Epidermal melanocyte (primary cell): ENCODE measurements at regions not wholly inside any gene's neighbourhood (a gene's known extent, or its start where the extent isn't known, plus 50 kb on each side); places are given as distances from the start of the nearest gene placed in this dataset.

Experiments used
- DNase-seq: peaks from one replicate; pipeline ENCODE4 v3.0.0; 2011; ENCODE audit warnings: low spot score; ENCODE audit not compliant: insufficient read length

- DNase-seq: no peak
These were observed 227.4 kb downstream of the MAN2A1 start for GRCh38 chr5:109917154-109917546.

GRCh38 chr5:109917966-109918365, 228.2 kb downstream of the MAN2A1 start:
- no peak for DNase-seq

GRCh38 chr5:109920736-109921135, 231.0 kb downstream of the MAN2A1 start:
- DNase-seq: no peak

DNA sequence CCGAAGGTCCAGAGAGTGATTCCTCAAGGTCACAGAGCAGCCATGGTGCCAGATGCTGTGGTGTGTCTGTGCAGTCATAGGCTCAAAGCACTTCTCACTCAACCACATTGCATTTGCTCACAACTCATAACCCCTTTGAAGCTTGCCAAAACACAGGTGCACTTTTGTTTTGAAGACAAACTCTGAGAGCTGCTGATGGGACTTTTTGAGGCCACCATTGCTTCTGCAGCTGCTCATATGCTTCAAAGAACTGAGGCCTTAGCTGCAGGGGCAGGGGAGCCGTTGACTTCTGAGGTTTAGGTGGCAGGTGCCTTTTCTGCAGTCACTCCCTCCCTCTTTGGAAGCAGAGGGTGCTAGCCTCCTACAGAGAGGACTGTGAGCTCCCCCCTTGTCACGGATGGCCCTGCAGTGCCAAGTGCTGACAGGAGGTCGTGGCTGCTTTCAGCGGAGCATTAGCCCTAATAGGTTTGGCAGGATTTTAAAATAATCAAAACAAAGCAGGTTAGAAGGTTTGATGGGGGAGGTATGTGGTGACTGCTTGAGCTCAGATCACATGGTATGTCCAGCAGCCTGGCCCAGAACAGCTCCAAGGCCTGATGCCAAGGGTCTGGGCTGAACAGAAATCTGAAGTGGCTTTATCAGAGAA, 232.1 kb downstream of the MAN2A1 start:
- DNase-seq: no peak

DNA sequence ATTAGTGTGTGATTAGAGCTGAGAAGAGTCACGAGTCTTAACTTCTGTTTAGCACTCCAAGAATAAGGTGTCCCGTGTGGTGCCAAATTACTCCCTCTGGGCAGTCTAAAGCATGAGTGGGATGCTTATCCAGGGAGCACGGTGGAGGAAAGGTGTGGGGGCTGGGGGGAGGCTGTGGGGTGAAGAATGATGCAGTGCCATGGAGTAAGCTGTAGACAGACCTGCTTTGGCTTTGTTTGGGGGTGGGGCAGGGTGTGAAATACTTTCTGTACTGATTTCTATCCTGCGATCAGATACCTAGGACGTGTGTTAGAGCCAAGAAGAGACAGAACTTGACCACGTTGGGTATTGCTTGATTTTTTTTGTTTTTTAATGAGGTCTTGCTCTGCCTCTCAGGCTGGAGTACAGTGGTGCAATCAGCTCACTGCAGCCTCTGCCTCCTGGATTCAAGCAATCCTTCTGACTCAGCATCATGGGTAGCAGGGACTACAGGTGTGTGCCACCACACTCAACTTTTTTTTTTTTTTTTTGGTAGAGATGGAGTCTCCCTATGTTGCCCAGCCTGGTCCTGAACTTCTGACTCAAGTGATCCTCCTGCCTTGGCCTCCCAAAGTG, 232.8 kb downstream of the MAN2A1 start:
- no peak for DNase-seq

GRCh38 chr5:109923205-109923604, 233.5 kb downstream of the MAN2A1 start:
- no peak for DNase-seq

DNA sequence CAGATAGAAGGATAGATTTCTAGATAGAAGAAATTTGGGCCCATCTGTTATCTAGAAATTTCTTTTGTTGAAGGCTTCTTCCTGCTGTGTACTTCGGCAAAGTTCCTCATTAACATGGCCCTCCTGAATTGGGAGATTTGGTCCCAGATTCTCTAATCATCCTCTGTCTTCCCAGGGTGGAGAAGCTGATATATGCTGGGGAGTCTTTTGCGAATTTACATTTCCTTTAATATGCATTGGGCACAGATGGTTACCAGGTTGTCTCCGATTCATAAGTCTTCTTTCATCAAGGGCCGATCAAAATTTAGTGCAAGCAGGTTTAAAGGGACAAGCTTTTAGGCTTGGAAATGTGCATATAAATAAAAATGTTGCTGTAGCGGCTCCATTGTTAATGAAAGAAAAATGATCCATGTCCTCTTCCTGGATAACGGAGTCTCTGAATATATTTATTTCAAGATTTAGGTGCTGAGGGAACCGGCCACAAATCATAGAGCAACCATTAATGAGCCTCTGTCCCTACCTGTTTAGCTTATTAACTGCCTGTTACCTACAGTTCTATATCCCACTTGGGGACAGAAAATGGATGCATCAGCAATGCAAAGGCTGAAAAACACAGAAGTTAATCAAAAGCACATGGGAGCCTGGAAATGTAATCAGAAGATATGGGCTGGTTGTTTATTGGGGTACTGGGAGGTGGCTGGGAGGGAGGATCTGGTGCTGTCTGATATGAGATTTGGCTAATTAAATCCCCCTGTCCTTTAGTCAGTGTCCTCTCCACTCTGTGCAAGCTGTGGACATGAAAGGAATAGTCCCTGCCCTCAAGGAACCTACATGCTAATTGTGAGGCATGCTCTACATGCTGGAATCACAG, 234.7 kb downstream of the MAN2A1 start:
- DNase-seq: no peak

GRCh38 chr5:109927639-109928038, 237.9 kb downstream of the MAN2A1 start:
- DNase-seq: no peak

GRCh38 chr5:109928046-109928445, 238.3 kb downstream of the MAN2A1 start:
- DNase-seq: no peak

DNA sequence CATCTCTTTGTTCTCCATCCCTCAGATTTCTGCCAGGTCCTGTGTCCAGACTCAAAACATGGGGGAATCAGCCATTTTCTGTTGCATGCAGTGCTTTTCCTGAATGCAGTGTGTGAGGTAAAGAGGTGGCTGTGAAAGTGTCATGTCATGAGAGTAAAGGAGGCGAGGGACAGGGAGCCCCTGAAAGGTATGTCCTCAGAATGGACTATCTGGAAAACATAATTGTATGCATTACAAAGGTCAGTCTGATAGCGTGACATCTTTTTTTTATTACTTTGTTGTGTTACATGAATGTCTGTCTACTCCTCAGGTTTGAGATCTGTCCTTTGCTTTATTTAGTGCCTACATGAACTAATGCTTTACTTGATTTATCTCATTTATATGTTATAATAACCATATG, 239.1 kb downstream of the MAN2A1 start:
- no peak for DNase-seq

- no peak for DNase-seq
These were observed 239.6 kb downstream of the MAN2A1 start for GRCh38 chr5:109929376-109929775.

- no peak for DNase-seq
These were observed 240.2 kb downstream of the MAN2A1 start for GRCh38 chr5:109929911-109930310.

GRCh38 chr5:109931049-109931780, 241.5 kb downstream of the MAN2A1 start:
- DNase-seq: no peak

DNA sequence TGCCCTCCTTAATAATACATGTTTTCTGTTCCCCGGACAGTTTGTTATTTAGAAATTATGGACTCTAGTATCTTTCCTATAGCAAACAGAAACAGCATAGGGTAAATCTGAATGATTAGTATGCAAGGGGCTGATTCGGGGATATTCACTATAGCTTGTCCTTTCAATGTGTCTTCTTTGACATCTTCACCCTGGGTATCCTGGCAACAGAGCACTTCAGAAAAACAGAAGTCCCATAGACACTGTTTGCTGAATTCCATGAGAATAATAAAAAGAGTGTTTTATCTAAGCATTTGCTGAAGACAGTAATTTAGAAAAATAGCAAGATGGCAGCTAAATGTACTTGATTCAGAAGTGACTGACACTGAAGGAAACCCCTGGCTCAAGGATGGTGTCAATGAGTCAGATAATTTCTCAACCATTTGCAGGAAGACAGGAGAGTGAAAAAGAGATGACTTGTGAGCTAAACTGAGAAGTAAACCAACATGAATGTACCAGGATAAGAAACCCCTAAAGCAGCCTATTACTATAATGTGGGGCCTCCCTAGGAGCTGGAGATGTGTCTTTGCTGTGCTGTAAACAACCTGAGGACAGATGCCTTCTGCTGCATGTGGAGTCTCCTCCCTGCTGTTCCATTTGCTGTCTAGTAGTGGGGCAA, 246.2 kb downstream of the MAN2A1 start:
- no peak for DNase-seq

GRCh38 chr5:109936996-109937395, 247.3 kb downstream of the MAN2A1 start:
- no peak for DNase-seq

DNA sequence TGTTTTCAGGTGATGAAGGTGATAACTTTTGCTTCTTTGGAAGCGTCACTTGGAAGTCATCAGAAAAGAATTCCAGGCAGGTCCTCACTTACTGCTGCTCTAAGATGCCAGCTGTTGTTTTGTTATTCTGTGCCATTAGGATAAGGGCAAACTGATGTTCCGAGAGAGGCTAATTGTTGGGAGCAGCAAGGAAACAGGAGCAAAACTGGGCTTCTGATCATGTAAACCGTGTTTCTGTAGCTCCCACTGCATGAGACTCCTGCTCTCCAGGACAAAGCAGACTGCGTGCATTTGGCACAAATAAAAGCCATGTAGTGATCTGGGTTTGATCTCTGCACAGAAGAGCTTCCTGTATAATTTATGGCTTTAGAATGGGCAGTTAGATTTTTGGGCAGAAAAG, 248.2 kb downstream of the MAN2A1 start:
- DNase-seq: no peak

GRCh38 chr5:109938453-109938852, 248.7 kb downstream of the MAN2A1 start:
- DNase-seq: no peak

DNA sequence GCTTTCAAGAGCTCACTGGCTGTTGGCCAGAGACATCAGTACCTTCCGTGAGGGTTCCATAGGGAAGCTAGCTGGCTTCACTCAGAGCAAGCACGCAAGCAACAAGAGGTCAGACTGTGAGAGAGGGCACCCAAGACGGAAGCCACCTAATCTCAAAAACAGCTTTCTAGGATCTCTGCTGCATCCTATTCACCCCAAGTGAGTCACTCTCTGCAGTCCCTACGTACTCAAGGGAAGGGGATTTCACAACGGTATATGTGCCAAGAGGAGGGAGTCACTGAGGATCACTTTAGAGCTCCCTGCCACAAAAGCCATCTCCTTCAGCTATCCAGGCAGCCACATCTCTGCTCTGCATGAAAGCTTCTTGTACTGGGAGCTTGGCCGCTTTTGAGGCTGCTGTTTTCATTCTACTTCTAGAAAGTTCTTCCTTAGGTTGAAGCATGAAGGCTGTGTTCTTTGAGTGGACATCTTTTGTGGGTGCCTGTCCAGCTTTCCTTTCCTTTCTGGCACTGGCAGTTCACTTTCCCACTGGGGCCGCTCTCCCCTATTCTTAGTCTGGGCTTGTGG, 249.5 kb downstream of the MAN2A1 start:
- no peak for DNase-seq

DNA sequence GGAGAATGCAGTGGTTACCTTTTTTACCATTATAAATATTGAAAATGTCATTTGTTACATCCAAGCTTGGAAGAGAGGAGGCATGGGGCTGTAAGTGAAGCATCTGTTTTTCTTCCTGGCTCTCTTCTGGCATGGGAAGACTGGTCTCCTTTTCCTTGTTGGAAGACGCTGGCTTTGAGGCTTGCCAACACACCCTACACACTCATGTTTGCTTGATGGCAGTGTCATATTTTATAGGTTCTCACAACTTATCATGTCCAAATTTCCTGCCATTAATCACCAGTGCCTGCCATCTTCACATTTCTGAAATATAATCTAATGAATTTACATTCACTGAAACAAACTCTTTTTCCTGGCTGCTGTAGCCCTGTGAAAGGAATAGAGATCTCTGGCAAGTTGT, 252.9 kb downstream of the MAN2A1 start:
- DNase-seq: no peak

DNA sequence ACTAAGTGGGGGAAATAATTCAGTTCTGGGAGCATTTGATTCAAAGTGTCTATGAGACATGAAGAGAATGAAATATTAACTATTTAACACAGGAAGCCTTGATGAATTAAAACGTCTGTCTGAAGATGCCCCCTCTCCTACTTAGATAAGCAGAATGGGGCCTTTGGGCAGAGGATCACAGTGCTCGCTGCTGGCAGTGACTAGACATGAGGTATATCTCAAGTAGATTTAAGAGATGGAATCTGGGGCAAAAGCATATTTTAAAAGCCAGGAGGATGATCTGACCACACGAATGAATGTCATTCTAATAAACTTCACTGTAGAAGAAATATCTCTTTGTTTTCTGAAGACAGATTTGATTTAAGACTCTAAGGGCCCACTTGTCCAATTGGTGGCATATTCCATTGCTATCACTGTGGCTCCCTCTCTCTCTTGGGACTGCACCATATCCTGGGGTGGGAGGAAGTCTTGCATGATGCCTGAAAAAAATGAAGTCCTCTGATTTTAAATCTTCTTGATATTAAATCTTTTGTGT, 254.0 kb downstream of the MAN2A1 start:
- no peak for DNase-seq

DNA sequence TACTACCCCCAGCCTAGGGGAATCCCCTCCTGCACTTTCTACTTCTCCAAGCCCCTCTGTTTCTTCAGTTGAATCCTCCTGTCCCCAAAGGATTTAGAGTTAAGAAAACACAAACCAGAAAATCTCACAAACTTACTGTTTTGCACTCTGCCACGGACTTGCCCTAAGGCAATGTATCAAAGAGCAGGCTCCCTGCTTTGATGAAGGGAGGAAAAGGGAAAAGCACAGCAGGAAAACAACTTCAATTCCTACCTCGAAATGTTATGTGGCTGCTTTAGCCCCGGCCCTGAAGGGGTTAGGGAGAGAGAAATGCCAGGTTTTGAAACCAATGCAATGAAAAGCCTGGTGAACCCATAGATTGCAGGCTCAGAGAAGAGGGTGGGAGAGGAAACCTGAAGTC, 254.7 kb downstream of the MAN2A1 start:
- no peak for DNase-seq
